Spleen (tissue), 7 donors: ENCODE measurements at regions not wholly inside any gene's neighbourhood (a gene's known extent, or its start where the extent isn't known, plus 50 kb on each side); places are given as distances from the start of the nearest gene placed in this dataset.

ENCODE experiments used
- POLR2A ChIP-seq, 3 donors: fragments of 450-650 bp; IDR thresholded peaks; one replicate each; pipeline ENCODE4 v1.5.1; 2017; ENCODE audit warnings: antibody characterized with exemption in 3 of 3, mild to moderate bottlenecking in 1 of 3
- POLR2AphosphoS5 ChIP-seq, 3 donors: sonication (generic); formaldehyde crosslinking; IDR thresholded peaks; one replicate each; pipeline ENCODE4 v1.5.1; 2017; ENCODE audit warnings: antibody characterized with exemption in 3 of 3
- TF ChIP-seq, protein P1 (sequence below), 11 experiments: fragments of 200-600 bp in 7 of 11; fragments of 450-650 bp in 4 of 11; sonication (generic) in 4 of 11; IDR thresholded peaks in 8 of 11; conservative IDR thresholded peaks in 3 of 11; 1 replicate in 7 of 11; 2 replicates in 4 of 11; pipeline versions ENCODE4 v1.4.0 to v1.8.0; 2016 to 2021; ENCODE audit warnings: antibody characterized with exemption in 11 of 11, inconsistent platforms in 4 of 11, mild to moderate bottlenecking in 1 of 11
- donor health status: DM: no; HTN: no; CAD: no; lungs with moderate emphysema.
- donor health status: DM: no; HTN: no; CAD: no.
- donor health status: DM: no; HTN: no; CAD: no.

DNA sequence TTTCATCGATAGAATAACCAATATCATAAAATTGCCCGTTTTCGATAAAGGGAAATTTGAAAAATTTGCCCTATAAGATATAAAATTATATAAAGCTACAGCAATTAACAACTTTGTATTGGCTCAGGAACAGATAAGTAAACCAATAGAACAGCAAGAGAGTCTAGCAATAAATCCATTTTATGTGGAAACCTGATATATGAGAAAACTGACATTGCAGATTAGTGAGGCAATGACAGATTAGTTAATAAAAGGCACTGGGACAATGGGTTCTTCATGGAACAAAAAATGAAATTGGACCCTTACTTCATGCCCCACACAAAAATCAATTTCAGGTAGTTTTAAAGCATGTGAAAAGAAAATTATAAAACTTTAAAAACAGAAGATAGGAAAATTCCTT is 169.9 kb upstream of the ST6GALNAC5 start:
- TF ChIP-seq, protein P1, sequence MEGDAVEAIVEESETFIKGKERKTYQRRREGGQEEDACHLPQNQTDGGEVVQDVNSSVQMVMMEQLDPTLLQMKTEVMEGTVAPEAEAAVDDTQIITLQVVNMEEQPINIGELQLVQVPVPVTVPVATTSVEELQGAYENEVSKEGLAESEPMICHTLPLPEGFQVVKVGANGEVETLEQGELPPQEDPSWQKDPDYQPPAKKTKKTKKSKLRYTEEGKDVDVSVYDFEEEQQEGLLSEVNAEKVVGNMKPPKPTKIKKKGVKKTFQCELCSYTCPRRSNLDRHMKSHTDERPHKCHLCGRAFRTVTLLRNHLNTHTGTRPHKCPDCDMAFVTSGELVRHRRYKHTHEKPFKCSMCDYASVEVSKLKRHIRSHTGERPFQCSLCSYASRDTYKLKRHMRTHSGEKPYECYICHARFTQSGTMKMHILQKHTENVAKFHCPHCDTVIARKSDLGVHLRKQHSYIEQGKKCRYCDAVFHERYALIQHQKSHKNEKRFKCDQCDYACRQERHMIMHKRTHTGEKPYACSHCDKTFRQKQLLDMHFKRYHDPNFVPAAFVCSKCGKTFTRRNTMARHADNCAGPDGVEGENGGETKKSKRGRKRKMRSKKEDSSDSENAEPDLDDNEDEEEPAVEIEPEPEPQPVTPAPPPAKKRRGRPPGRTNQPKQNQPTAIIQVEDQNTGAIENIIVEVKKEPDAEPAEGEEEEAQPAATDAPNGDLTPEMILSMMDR (IDR thresholded peaks at IDR 0.05 in 8 of 11, conservative IDR thresholded peaks at IDR 0.05 in 3 of 11) = no peak
- TF ChIP-seq POLR2A (IDR thresholded peaks at IDR 0.05) = no peak
- TF ChIP-seq POLR2AphosphoS5 (IDR thresholded peaks at IDR 0.05) = no peak
